Epithelial cell of esophagus (primary cell): ENCODE measurements at regions not wholly inside any gene's neighbourhood (a gene's known extent, or its start where the extent isn't known, plus 50 kb on each side); places are given as distances from the start of the nearest gene placed in this dataset.
A peak's percentile ranks its signal among the peaks of the same experiment; 100 is the strongest.

ENCODE experiments used
- DNase-seq: peaks from one replicate; pipeline ENCODE4 v3.0.0; 2010; ENCODE audit warnings: low read depth
- H3K4me3 ChIP-seq: 2 replicates; pipeline ENCODE4 v1.5.1; 2011; ENCODE audit warnings: mild to moderate bottlenecking, low read length, control low read depth
- TF ChIP-seq, protein P1 (sequence below): IDR thresholded peaks from 2 replicates; pipeline ENCODE4 v1.5.1; 2011; ENCODE audit warnings: low read depth, mild to moderate bottlenecking, low read length, control low read depth, inconsistent platforms; ENCODE audit not compliant: insufficient read depth; ENCODE audit errors: missing control alignments

DNA sequence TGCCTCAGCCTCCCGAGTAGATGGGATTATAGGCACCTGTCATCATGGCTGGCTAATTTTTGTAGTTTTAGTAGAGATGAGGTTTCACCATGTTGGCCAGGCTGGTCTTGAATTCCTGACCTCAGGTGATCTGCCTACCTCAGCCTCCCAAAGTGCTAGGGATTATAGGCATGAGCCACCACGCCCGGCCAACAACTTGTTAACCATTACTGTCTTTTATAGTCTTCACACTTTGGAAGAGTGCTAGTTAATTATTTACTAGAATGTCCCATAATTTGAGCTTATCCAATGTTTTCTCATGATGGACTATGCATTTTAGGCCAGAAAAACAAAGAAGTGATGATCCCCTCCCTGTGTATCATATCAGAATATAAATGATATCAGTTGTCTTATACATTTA lies 288.6 kb upstream of the CBLB start:
- TF ChIP-seq, protein P1, sequence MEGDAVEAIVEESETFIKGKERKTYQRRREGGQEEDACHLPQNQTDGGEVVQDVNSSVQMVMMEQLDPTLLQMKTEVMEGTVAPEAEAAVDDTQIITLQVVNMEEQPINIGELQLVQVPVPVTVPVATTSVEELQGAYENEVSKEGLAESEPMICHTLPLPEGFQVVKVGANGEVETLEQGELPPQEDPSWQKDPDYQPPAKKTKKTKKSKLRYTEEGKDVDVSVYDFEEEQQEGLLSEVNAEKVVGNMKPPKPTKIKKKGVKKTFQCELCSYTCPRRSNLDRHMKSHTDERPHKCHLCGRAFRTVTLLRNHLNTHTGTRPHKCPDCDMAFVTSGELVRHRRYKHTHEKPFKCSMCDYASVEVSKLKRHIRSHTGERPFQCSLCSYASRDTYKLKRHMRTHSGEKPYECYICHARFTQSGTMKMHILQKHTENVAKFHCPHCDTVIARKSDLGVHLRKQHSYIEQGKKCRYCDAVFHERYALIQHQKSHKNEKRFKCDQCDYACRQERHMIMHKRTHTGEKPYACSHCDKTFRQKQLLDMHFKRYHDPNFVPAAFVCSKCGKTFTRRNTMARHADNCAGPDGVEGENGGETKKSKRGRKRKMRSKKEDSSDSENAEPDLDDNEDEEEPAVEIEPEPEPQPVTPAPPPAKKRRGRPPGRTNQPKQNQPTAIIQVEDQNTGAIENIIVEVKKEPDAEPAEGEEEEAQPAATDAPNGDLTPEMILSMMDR, result no peak
- no peak overlapping the region for H3K4me3 ChIP-seq
- DNase-seq, result no peak

DNA sequence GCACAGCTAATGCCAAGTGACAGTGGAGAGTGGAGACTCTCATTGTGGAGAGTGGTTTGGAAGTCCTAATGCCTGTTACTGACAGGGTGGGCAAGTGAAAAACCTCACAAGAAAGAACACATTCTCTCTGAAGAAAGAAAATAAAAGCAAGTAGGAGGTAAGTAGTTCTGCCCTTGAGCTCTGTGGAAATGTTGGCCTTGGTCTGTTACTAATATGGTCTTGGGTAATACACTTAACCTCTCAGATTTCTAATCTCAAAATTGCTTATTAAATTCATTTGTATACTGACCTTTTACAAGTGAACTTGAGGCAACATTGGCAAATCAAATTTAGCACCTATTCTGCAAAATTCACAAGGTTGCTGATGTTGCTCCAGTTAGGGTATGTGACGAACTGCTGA lies 291.6 kb upstream of the CBLB start:
- no peak for DNase-seq
- no peak overlapping the region for H3K4me3 ChIP-seq
- TF ChIP-seq, protein P1, result no peak

DNA sequence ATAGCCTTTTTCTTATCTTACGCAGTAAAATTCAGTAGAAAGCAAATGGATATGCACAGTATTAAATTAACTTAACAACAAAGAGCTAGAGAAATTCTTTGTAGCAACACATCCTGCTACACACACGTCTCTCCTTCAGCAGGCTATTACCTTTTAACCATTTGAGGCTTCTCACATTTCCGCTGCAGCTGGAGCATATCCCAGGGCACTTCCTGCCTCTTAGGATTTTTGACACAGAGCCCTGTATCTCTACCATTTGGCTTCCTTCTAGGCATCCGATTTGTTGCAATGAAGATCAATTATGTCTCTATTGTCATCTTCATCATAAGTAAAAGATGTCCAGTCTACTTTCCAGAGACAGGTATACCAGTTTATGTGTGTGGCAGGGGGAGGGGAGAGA lies 292.4 kb upstream of the CBLB start:
- no peak overlapping the region for H3K4me3 ChIP-seq
- TF ChIP-seq, protein P1, result no peak
- DNase-seq, result no peak

DNA sequence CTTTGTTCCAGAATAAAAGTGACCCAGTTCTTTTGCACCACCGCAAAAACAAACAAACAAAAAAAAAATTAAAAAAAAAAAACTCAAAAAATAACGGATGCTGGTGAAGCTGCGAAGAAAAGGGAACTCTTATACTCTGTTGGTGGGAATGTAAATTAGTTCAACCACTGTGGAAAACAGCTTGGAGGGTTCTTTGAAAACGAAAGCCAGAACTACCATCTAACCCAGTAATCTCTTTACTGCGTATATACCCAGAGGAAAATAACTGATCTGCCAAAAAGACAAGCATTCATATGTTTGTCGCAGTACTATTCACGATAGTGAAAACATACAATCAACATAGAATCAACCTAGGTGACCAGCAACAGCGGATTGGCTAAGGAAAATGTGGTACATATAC lies 298.9 kb upstream of the CBLB start:
- no peak overlapping the region for H3K4me3 ChIP-seq
- no peak for DNase-seq
- TF ChIP-seq, protein P1, result no peak

DNA sequence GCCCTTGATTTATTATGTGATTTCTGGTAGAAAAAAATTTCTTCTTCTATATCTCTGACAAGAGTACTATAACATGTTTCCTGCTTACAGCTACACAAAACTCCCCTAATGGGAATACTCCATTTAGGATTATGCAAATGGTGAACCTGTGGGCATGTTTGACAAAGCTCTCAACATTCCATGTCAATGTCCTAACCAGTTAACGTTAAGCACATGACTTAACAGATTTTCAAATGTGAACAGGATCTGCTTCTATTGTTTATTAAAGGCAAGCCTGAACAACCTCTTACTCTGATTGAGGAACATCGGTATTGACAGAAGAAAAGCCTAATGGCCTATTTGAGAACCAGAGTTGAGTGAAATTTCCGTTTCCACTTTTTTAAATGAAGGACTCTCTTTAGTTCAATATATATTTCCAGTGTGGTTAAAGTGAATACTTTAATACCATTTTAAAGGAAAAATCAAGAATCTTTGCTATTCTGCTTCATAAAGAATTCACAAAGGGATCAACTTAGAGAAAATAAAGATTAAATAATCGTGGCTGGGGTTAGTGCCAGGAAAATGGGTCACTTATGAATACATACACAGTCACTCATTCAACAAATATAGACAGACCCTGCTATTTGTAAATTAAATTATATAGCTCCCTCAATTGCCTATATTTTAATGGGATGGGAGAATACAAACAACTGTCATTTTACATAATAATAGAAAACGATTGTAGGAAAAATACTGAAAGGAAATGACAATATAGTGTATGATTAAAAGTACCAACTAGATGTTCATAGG lies 300.3 kb upstream of the CBLB start:
- no peak overlapping the region for H3K4me3 ChIP-seq
- TF ChIP-seq, protein P1, result no peak
- peak; percentile 91 for DNase-seq

DNA sequence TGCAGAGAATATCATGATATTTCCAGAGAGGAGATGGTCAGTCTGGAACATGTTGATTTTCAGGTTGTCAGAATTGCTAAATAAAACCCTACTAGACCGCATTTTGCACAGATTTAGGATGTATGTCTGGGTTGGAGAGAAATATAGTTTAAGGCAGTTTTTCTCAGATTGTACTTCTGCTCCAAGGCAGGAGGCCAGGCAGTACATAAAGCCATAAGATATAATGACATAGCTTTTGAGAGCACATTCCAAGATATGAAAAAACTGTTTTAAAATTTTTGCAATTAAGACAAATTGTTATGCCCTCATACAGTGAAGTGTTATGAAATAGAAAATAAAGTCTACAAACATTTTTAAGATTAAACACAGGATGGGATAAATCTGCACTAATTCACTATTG lies 301.8 kb upstream of the CBLB start:
- TF ChIP-seq, protein P1, result no peak

DNA sequence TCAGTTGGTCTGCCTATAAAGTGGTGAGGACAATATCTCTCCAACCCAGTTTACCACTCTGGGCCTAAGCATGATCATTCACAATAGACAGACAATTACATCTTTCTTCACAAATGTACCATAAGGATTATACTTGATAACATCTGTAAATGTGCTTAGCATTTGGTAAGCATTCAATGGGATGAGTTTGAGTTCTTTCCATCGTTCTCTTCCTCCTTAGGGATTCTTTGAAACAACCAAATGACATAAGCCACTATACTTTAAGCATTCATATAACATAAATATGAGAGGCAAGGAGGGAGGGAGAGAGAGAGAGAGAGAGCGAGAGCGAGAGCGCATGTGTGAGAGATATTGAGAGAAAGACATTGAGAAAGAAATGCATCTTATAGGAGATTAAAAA lies 303.3 kb upstream of the CBLB start:
- TF ChIP-seq, protein P1, result no peak
- DNase-seq, result no peak
- no peak overlapping the region for H3K4me3 ChIP-seq

More for the DNA sequence above, 301.8 kb upstream of the CBLB start:
- DNase-seq, result no peak
- H3K4me3 ChIP-seq, result no peak overlapping the region
